SK-N-SH (cell line): ENCODE measurements at regions not wholly inside any gene's neighbourhood (a gene's known extent, or its start where the extent isn't known, plus 50 kb on each side); places are given as distances from the start of the nearest gene placed in this dataset.

Experiments
- CTCF ChIA-PET: fragments of 300-600, 350-600 bp; formaldehyde crosslinking; extraction: SDS; loops from one replicate; lab custom pipeline; 2021; lab: Yijun Ruan, JAX
- POLR2A ChIA-PET: fragments of 350-600 bp; sonication (Branson Sonifier 250); formaldehyde crosslinking; extraction: SDS; loops from one replicate; lab custom pipeline; 2020; ENCODE audit warnings: antibody characterized with exemption, inconsistent platforms; lab: Yijun Ruan, JAX
- DNase-seq: peaks from one replicate; pipeline ENCODE4 v3.0.0; 2012
- H2AFZ ChIP-seq: fragments of 200-600 bp; sonication (generic); 2 replicates; pipeline ENCODE4 v1.8.1; 2016; ENCODE audit warnings: antibody characterized with exemption, mild to moderate bottlenecking, low read depth
- H3F3A ChIP-seq: fragments of 200-600 bp; sonication (generic); replicated peaks from 2 replicates; pipeline ENCODE3; 2016; ENCODE audit warnings: antibody characterized with exemption, mild to moderate bottlenecking; ENCODE audit not compliant: insufficient read depth
- H3K27ac ChIP-seq, 2 experiments: fragments of 200-500 bp in 1 of 2; fragments of 200-600 bp in 1 of 2; sonication (Bioruptor generic) in 1 of 2; sonication (generic), shearing (Covaris generic) in 1 of 2; 2 replicates each; pipeline versions ENCODE4 v1.5.1 to v1.6.1; 2014 to 2016; ENCODE audit warnings: low read depth in 2 of 2, inconsistent platforms in 1 of 2, low read length in 1 of 2, mild to moderate bottlenecking in 1 of 2, mixed read lengths in 1 of 2
- H3K27me3 ChIP-seq: fragments of 200-600 bp; sonication (generic), shearing (Covaris generic); 2 replicates; pipeline ENCODE4 v1.6.1; 2016; ENCODE audit warnings: mixed run types; ENCODE audit not compliant: insufficient read depth
- H3K36me3 ChIP-seq, 2 experiments: fragments of 200-500 bp in 1 of 2; fragments of 200-600 bp in 1 of 2; sonication (Bioruptor generic) in 1 of 2; sonication (generic) in 1 of 2; replicated peaks in 1 of 2; 2 replicates each; pipeline versions ENCODE3 to v1.5.1; 2014 to 2016; ENCODE audit warnings: low read length in 1 of 2, mild to moderate bottlenecking in 1 of 2; ENCODE audit not compliant: insufficient read depth in 2 of 2, control insufficient read depth in 1 of 2
- H3K4me1 ChIP-seq, 2 experiments: fragments of 200-500 bp in 1 of 2; fragments of 200-600 bp in 1 of 2; sonication (Bioruptor generic) in 1 of 2; sonication (generic), shearing (Covaris generic) in 1 of 2; 2 replicates each; pipeline versions ENCODE4 v1.5.1 to v1.6.1; 2014 to 2016; ENCODE audit warnings: low read depth in 1 of 2, low read length in 1 of 2, mixed run types in 1 of 2; ENCODE audit not compliant: insufficient read depth in 2 of 2, control insufficient read depth in 1 of 2
- H3K4me2 ChIP-seq: fragments of 200-600 bp; sonication (generic), shearing (Covaris generic); 2 replicates; pipeline ENCODE4 v1.6.1; 2017; ENCODE audit warnings: mixed run types
- H3K4me3 ChIP-seq, 2 experiments: fragments of 200-500 bp in 1 of 2; fragments of 200-600 bp in 1 of 2; sonication (Bioruptor generic) in 1 of 2; sonication (generic), shearing (Covaris generic) in 1 of 2; 2 replicates each; pipeline versions ENCODE4 v1.5.1 to v1.8.1; 2014 to 2016; ENCODE audit warnings: low read depth in 2 of 2, inconsistent platforms in 1 of 2, low read length in 1 of 2, mild to moderate bottlenecking in 1 of 2, mixed read lengths in 1 of 2, moderate library complexity in 1 of 2
- H3K79me2 ChIP-seq: fragments of 200-600 bp; sonication (generic); 2 replicates; pipeline ENCODE4 v1.8.1; 2017; ENCODE audit warnings: mild to moderate bottlenecking; ENCODE audit not compliant: insufficient read depth
- H3K9ac ChIP-seq: fragments of 200-600 bp; sonication (generic); 2 replicates; pipeline ENCODE4 v1.6.1; 2017; ENCODE audit warnings: mixed run types
- H3K9me2 ChIP-seq: fragments of 200-600 bp; sonication (generic); 2 replicates; pipeline ENCODE4 v1.6.1; 2017; ENCODE audit warnings: mixed run types
- H3K9me3 ChIP-seq: fragments of 200-600 bp; sonication (generic); 2 replicates; pipeline ENCODE4 v1.6.1; 2017; ENCODE audit warnings: mixed run types, mild to moderate bottlenecking, moderate library complexity
- H4K20me1 ChIP-seq: fragments of 200-600 bp; sonication (generic); 2 replicates; pipeline ENCODE4 v1.6.1; 2017; ENCODE audit warnings: mild to moderate bottlenecking, mixed run types; ENCODE audit not compliant: insufficient read depth
- CHD2 ChIP-seq: fragments of 150-350 bp; IDR thresholded peaks from 2 replicates; pipeline ENCODE4 v1.6.1; 2018; ENCODE audit warnings: low read length; ENCODE audit not compliant: partially characterized antibody
- ELF1 ChIP-seq: IDR thresholded peaks from 2 replicates; pipeline ENCODE4 v1.4.0; 2012
- FOXM1 ChIP-seq: IDR thresholded peaks from 2 replicates; pipeline ENCODE4 v1.4.0; 2012; ENCODE audit warnings: low read depth, mild to moderate bottlenecking
- GABPA ChIP-seq: IDR thresholded peaks from 2 replicates; pipeline ENCODE4 v1.4.0; 2012; ENCODE audit warnings: low read depth, mild to moderate bottlenecking
- IRF3 ChIP-seq: fragments of 150-350 bp; IDR thresholded peaks from 2 replicates; pipeline ENCODE4 v1.6.1; 2016; ENCODE audit warnings: mild to moderate bottlenecking, low read depth, low read length
- MAX ChIP-seq: IDR thresholded peaks from 2 replicates; pipeline ENCODE4 v1.4.0; 2012; ENCODE audit warnings: low read depth
- MEF2A ChIP-seq: IDR thresholded peaks from 2 replicates; pipeline ENCODE4 v1.4.0; 2012; ENCODE audit warnings: low read depth, borderline replicate concordance
- MXI1 ChIP-seq: IDR thresholded peaks from 2 replicates; pipeline ENCODE4 v1.6.1; 2012; ENCODE audit warnings: mild to moderate bottlenecking, low read depth, low read length, improper control_type of control experiment
- NFIC ChIP-seq: IDR thresholded peaks from 2 replicates; pipeline ENCODE4 v1.4.0; 2012; ENCODE audit warnings: borderline replicate concordance
- POLR2AphosphoS5 ChIP-seq: IDR thresholded peaks from 2 replicates; pipeline ENCODE4 v1.6.1; 2012; ENCODE audit warnings: low read depth, low read length
- RCOR1 ChIP-seq: fragments of 150-350 bp; IDR thresholded peaks from 2 replicates; pipeline ENCODE4 v1.6.1; 2017; ENCODE audit warnings: antibody characterized with exemption, low read length
- REST ChIP-seq: IDR thresholded peaks from 2 replicates; pipeline ENCODE4 v1.6.1; 2012; ENCODE audit warnings: mild to moderate bottlenecking, low read depth, low read length, moderate library complexity
- SMC3 ChIP-seq: IDR thresholded peaks from 2 replicates; pipeline ENCODE4 v1.6.1; 2012; ENCODE audit warnings: low read depth, low read length, improper control_type of control experiment
- TEAD4 ChIP-seq: IDR thresholded peaks from 2 replicates; pipeline ENCODE4 v1.4.0; 2012; ENCODE audit warnings: mild to moderate bottlenecking, borderline replicate concordance; ENCODE audit not compliant: insufficient read depth
- YY1 ChIP-seq: IDR thresholded peaks from 2 replicates; pipeline ENCODE4 v1.4.0; 2012; ENCODE audit warnings: low read depth, mild to moderate bottlenecking
- ZBTB33 ChIP-seq: IDR thresholded peaks from 2 replicates; pipeline ENCODE4 v1.4.0; 2012; ENCODE audit warnings: low read depth, borderline replicate concordance
- WGBS: methylation state at CpG from one replicate; pipeline ENCODE4 v1.1.6; 2017; ENCODE audit warnings: low lambda C conversion rate; 5-methylcytosine and 5-hydroxymethylcytosine counted together

- no peaks in the 10 kb centered on the region for H3K36me3 ChIP-seq
- H2AFZ ChIP-seq = no peak overlapping the region
- H3K27me3 ChIP-seq = no peaks in the 10 kb centered on the region
- no peaks in the 10 kb centered on the region for H3K4me1 ChIP-seq
- WGBS = 6% methylated on average over 5 of the region's 5 CpGs
- no peak for DNase-seq
- ChIA-PET CTCF (no interaction called here), POLR2A (no interaction called here)
- H3K79me2 ChIP-seq = no peaks in the 10 kb centered on the region
- no peak overlapping the region for H3K4me2 ChIP-seq
- no peaks in the 10 kb centered on the region for H3K9me2 ChIP-seq
- no peak for TF ChIP-seq MXI1
- no peak for TF ChIP-seq RCOR1
- no peak for TF ChIP-seq GABPA
- TF ChIP-seq YY1 = no peak
- no peak for TF ChIP-seq MEF2A
- no peak for TF ChIP-seq NFIC
- no peak for TF ChIP-seq REST
- no peak for TF ChIP-seq IRF3
- no peak for TF ChIP-seq MAX
- no peak for TF ChIP-seq SMC3
- no peak for TF ChIP-seq FOXM1
- TF ChIP-seq ZBTB33 = no peak
- no peak for TF ChIP-seq TEAD4
- no peak for TF ChIP-seq ELF1
- no peak for TF ChIP-seq POLR2AphosphoS5
- TF ChIP-seq CHD2 = no peak
- H3K4me3 ChIP-seq = no peak overlapping the region
- H3K9me3 ChIP-seq = no peaks in the 10 kb centered on the region
- H3K9ac ChIP-seq = no peak overlapping the region
- no peak overlapping the region for H3K27ac ChIP-seq
- no peaks in the 10 kb centered on the region for H3F3A ChIP-seq
- no peaks in the 10 kb centered on the region for H4K20me1 ChIP-seq
These were observed 561.1 kb upstream of the SMIM31 start for GRCh38 chr4:164192844-164193243.
